Suprapubic skin (tissue), 4 donors: ENCODE measurements at regions not wholly inside any gene's neighbourhood (a gene's known extent, or its start where the extent isn't known, plus 50 kb on each side); places are given as distances from the start of the nearest gene placed in this dataset.
A peak's percentile ranks its signal among the peaks of the same experiment; 100 is the strongest.

Experiments used
- DNase-seq, 2 donors: peaks; one replicate each; pipeline ENCODE4 v3.0.0-alpha.2; 2019; ENCODE audit warnings: low spot score in 2 of 2
- H3K27ac ChIP-seq: fragments of 200-600 bp; sonication (generic); one replicate; pipeline ENCODE4 v1.5.1; 2019
- H3K27me3 ChIP-seq: fragments of 200-600 bp; sonication (generic); one replicate; pipeline ENCODE4 v1.5.1; 2019
- H3K36me3 ChIP-seq: fragments of 200-600 bp; sonication (generic); one replicate; pipeline ENCODE4 v1.5.1; 2019
- H3K4me1 ChIP-seq: fragments of 200-600 bp; sonication (generic); one replicate; pipeline ENCODE4 v1.5.1; 2019
- H3K4me3 ChIP-seq: fragments of 200-600 bp; sonication (generic); one replicate; pipeline ENCODE4 v1.5.1; 2019; ENCODE audit warnings: mild to moderate bottlenecking
- H3K9me3 ChIP-seq: fragments of 200-600 bp; sonication (generic); one replicate; pipeline ENCODE4 v1.5.1; 2019
- EP300 ChIP-seq: sonication (generic); formaldehyde crosslinking; IDR thresholded peaks from one replicate; pipeline ENCODE4 v1.6.1; 2017; ENCODE audit warnings: antibody characterized with exemption
- POLR2A ChIP-seq, 2 donors: fragments of 450-650 bp; IDR thresholded peaks; one replicate each; pipeline ENCODE4 v1.6.1; 2017; ENCODE audit warnings: antibody characterized with exemption in 2 of 2, mild to moderate bottlenecking in 2 of 2, moderate library complexity in 2 of 2
- POLR2AphosphoS5 ChIP-seq, 3 donors: sonication (generic); formaldehyde crosslinking; IDR thresholded peaks; one replicate each; pipeline ENCODE4 v1.6.1; 2017; ENCODE audit warnings: antibody characterized with exemption in 3 of 3
- WGBS: methylation state at CpG from one replicate; pipeline ENCODE4 v1.1.5; 2018; 5-methylcytosine and 5-hydroxymethylcytosine counted together
- TF ChIP-seq, protein P1 (sequence below), 2 donors: fragments of 200-600 bp in 1 of 2; fragments of 450-650 bp in 1 of 2; sonication (generic) in 1 of 2; IDR thresholded peaks; one replicate each; pipeline ENCODE4 v1.5.1; 2016 to 2019; ENCODE audit warnings: antibody characterized with exemption in 2 of 2, mild to moderate bottlenecking in 1 of 2, moderate library complexity in 1 of 2

DNA sequence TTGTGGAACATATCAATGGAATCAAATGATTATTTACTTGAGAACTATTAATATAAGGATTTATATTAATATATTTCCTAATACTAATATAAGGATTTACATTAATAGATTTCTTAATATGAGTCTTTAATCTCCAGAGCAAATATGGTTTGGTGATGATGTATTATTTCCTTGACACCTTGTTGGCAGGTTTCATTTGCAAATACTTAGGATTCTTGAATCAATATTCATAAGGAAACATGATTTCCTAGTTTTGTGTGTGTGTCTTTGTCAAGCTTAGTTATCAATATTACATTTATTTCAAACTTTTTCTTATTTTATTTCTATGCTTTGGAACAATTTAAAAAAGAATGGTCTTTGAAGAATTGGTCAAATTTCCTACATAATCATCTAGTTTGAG, 138.5 kb downstream of the RAB38 start:
- DNase-seq = no peak
- Histone ChIP-seq H3K36me3 (no peaks in the 10 kb centered on the region), H3K9me3 (no peaks in the 10 kb centered on the region), H3K27ac (no peak overlapping the region), H3K27me3 (no peaks in the 10 kb centered on the region), H3K4me1 (no peaks in the 10 kb centered on the region), H3K4me3 (no peak overlapping the region)
- TF ChIP-seq, protein P1, sequence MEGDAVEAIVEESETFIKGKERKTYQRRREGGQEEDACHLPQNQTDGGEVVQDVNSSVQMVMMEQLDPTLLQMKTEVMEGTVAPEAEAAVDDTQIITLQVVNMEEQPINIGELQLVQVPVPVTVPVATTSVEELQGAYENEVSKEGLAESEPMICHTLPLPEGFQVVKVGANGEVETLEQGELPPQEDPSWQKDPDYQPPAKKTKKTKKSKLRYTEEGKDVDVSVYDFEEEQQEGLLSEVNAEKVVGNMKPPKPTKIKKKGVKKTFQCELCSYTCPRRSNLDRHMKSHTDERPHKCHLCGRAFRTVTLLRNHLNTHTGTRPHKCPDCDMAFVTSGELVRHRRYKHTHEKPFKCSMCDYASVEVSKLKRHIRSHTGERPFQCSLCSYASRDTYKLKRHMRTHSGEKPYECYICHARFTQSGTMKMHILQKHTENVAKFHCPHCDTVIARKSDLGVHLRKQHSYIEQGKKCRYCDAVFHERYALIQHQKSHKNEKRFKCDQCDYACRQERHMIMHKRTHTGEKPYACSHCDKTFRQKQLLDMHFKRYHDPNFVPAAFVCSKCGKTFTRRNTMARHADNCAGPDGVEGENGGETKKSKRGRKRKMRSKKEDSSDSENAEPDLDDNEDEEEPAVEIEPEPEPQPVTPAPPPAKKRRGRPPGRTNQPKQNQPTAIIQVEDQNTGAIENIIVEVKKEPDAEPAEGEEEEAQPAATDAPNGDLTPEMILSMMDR (IDR thresholded peaks at IDR 0.05) = no peak
- TF ChIP-seq POLR2AphosphoS5 (IDR thresholded peaks at IDR 0.05) = no peak
- TF ChIP-seq POLR2A (IDR thresholded peaks at IDR 0.05) = no peak
- TF ChIP-seq EP300 = no peak

DNA sequence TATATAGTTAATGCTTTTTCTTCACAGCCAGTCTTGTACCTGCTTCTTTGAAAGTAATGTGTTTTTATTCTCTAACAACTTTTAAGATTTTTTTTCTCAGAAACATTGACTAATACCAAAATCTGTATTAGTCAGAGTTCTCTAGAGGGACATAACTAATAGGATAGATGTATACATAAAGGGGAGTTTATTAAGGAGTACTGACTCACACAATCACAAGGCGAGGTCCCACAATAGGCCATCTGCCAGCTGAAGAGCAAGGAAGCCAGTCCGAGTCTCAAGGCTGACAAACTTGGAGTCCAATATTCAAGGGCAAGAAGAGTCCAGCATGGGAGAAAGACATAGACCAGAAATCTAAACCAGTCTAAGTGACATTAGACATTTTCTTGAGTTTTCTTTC, 140.0 kb downstream of the RAB38 start:
- no peaks in the 10 kb centered on the region for H3K36me3 ChIP-seq
- H3K27ac ChIP-seq = no peak overlapping the region
- no peaks in the 10 kb centered on the region for H3K4me1 ChIP-seq
- H3K4me3 ChIP-seq = no peak overlapping the region
- no peaks in the 10 kb centered on the region for H3K9me3 ChIP-seq
- TF ChIP-seq POLR2AphosphoS5 (IDR thresholded peaks at IDR 0.05) (no peak), EP300 (no peak), POLR2A (IDR thresholded peaks at IDR 0.05) (no peak)
- TF ChIP-seq, protein P1 (IDR thresholded peaks at IDR 0.05) = no peak
- WGBS = 82% methylated on average over 2 of the region's 2 CpGs
- no peak for DNase-seq
- no peaks in the 10 kb centered on the region for H3K27me3 ChIP-seq

DNA sequence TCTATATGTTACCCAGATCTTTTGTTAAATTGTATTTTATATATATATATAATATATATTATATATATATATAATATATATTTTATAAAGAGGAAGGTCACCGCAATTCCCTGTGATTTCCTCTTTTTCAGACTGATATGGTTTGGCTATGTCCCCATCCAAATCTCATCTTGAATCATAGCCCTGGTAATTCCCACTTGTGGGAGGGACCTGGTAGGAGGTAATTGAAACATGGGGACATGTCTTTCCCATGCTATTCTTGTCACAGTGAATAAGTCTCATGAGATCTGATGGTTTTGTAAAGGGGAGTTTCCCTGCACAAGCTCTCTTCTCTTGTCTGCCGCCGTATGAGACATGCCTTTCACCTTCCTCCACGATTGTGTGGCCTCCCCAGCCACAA, 157.6 kb downstream of the RAB38 start:
- 64% methylated on average over 4 of the region's 4 CpGs for WGBS
- no peaks in the 10 kb centered on the region for H3K36me3 ChIP-seq

DNA sequence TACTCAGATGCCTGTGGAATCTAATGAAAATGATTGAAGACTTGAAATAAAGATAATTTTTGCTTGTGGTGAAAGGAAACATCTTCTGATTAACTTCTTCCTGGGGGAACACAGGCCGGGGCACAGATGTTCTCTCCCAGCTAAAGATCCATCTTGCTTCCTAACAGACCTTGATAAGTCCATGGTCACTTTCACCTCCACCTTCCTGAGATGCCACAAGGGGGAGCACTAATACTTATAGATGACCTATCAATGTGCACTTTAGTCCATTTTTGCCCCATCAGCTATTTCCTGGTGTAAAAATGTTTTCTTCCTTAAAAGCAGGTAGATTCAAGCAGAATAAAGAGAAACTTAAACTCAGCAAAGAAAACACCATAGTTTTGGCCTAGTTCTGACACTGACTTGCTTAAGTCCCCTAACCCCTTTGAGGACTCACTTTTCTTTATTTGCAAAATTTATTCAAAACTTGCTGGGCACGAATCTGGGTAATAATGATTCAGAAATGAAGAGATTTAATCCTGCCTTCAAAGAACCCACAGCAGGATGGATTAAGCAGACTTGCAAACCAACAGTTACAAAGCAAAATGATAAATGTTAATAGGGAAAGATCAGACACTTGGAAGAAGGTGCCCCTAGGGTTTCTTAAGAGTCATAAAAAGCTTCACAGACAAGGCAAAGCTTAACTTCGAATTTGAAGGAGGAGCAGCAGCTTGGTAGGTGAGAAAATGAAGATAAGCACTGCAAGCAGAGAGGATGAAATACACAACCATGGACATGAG, 158.7 kb downstream of the RAB38 start:
- TF ChIP-seq, protein P1 (IDR thresholded peaks at IDR 0.05) = peak; percentile 52 to 59
- TF ChIP-seq POLR2A (IDR thresholded peaks at IDR 0.05) = no peak
- WGBS = 32% methylated on average over 3 of the region's 3 CpGs
- DNase-seq = peak in 1 of 2 donors; percentile 75
- Histone ChIP-seq H3K27me3 (no peaks in the 10 kb centered on the region), H3K4me1 (no peaks in the 10 kb centered on the region), H3K4me3 (no peak overlapping the region), H3K27ac (no peak overlapping the region), H3K36me3 (no peaks in the 10 kb centered on the region), H3K9me3 (no peaks in the 10 kb centered on the region)

More for the DNA sequence above, 157.6 kb downstream of the RAB38 start:
- Histone ChIP-seq H3K4me3 (no peak overlapping the region), H3K27ac (no peak overlapping the region), H3K9me3 (no peaks in the 10 kb centered on the region), H3K27me3 (no peaks in the 10 kb centered on the region), H3K4me1 (no peaks in the 10 kb centered on the region)
- TF ChIP-seq POLR2A (IDR thresholded peaks at IDR 0.05) = no peak
- no peak for TF ChIP-seq POLR2AphosphoS5 (IDR thresholded peaks at IDR 0.05)
- TF ChIP-seq, protein P1 (IDR thresholded peaks at IDR 0.05) = no peak
- TF ChIP-seq EP300 = no peak
- no peak for DNase-seq

DNA sequence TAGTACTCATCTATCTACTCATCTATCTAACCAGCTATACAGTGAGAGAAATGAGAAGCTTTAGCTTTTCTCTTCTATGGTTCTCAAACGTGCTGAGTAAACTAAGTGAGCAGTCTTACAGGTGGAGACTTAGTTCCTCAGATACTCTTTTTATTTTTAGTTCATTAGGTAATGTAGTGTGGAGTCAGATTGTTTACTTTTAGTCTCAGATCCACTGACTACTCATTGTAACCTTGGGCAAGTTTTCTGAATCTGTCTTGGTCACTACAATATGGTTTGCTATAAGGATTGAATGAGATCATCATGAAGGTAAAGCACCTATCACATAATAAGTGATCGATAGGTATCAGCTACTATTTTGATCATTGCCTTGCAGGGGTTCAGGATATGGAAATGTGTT, 160.1 kb downstream of the RAB38 start:
- DNase-seq = no peak
- TF ChIP-seq EP300 (no peak), POLR2AphosphoS5 (IDR thresholded peaks at IDR 0.05) (no peak), POLR2A (IDR thresholded peaks at IDR 0.05) (no peak)
- TF ChIP-seq, protein P1 (IDR thresholded peaks at IDR 0.05) = no peak
- no peaks in the 10 kb centered on the region for H3K27me3 ChIP-seq
- H3K4me1 ChIP-seq = no peaks in the 10 kb centered on the region
- H3K9me3 ChIP-seq = no peaks in the 10 kb centered on the region
- H3K27ac ChIP-seq = no peak overlapping the region
- H3K36me3 ChIP-seq = no peaks in the 10 kb centered on the region
- no peak overlapping the region for H3K4me3 ChIP-seq
- WGBS = 83% methylated on average over 2 of the region's 2 CpGs
